ENCODE measurements at regions not wholly inside any gene's neighbourhood (a gene's known extent, or its start where the extent isn't known, plus 50 kb on each side); places are given as distances from the start of the nearest gene placed in this dataset.

- intact Hi-C loops (cut with micrococcal nuclease) = no loop called here
- DNase-seq = no peak
- CTCF ChIA-PET = no interaction called here
- H3K27me3 Mint-ChIP-seq (ENCODE audit: low read depth) = no peaks in the 10 kb centered on the region
- H3K9me3 Mint-ChIP-seq = no peaks in the 10 kb centered on the region
- H3K27ac Mint-ChIP-seq = no peak overlapping the region
- H3K36me3 Mint-ChIP-seq (ENCODE audit: low read depth) = no peaks in the 10 kb centered on the region
- H3K4me1 Mint-ChIP-seq (ENCODE audit: low read depth) = no peaks in the 10 kb centered on the region
- H3K4me3 Mint-ChIP-seq = no peak overlapping the region
Observed at GRCh38 chr21:16061194-16061593, 331.4 kb downstream of the USP25 start.

- H3K9me3 Mint-ChIP-seq = no peaks in the 10 kb centered on the region
- no peak overlapping the region for H3K27ac Mint-ChIP-seq
- H3K4me1 Mint-ChIP-seq (ENCODE audit: low read depth) = no peaks in the 10 kb centered on the region
- intact Hi-C loops (cut with micrococcal nuclease) = no loop called here
- no peaks in the 10 kb centered on the region for H3K36me3 Mint-ChIP-seq (ENCODE audit: low read depth)
- DNase-seq = no peak
- no peak overlapping the region for H3K4me3 Mint-ChIP-seq
- H3K27me3 Mint-ChIP-seq (ENCODE audit: low read depth) = peaks cover 2% of the 10 kb centered on the region
- CTCF ChIA-PET = interaction anchor here (0.7 kb wide), 1 partner anchor 76 kb away, joined by 3 read pairs; no protein-coding TSS in a partner anchor
Observed at GRCh38 chr21:16069178-16070112, 339.7 kb downstream of the USP25 start.

- H3K27ac Mint-ChIP-seq = no peak overlapping the region
- CTCF ChIA-PET = no interaction called here
- peaks cover 2% of the 10 kb centered on the region for H3K27me3 Mint-ChIP-seq (ENCODE audit: low read depth)
- no peaks in the 10 kb centered on the region for H3K36me3 Mint-ChIP-seq (ENCODE audit: low read depth)
- no peaks in the 10 kb centered on the region for H3K4me1 Mint-ChIP-seq (ENCODE audit: low read depth)
- H3K4me3 Mint-ChIP-seq = no peak overlapping the region
- no peaks in the 10 kb centered on the region for H3K9me3 Mint-ChIP-seq
- intact Hi-C loops (cut with micrococcal nuclease) = no loop called here
- no peak for DNase-seq
Observed at GRCh38 chr21:16070207-16070651, 340.4 kb downstream of the USP25 start.

- Mint-ChIP-seq H3K36me3 (ENCODE audit: low read depth) (no peaks in the 10 kb centered on the region), H3K4me3 (no peak overlapping the region), H3K27me3 (ENCODE audit: low read depth) (peaks cover 2% of the 10 kb centered on the region), H3K27ac (no peak overlapping the region), H3K4me1 (ENCODE audit: low read depth) (no peaks in the 10 kb centered on the region), H3K9me3 (no peaks in the 10 kb centered on the region)
- intact Hi-C loops (cut with micrococcal nuclease) = no loop called here
- CTCF ChIA-PET = no interaction called here
- DNase-seq = no peak
Observed at GRCh38 chr21:16071092-16071491, 341.3 kb downstream of the USP25 start.

GRCh38 chr21:16071761-16072160 is 342.0 kb downstream of the USP25 start:
- H3K9me3 Mint-ChIP-seq = no peaks in the 10 kb centered on the region
- peaks cover 2% of the 10 kb centered on the region for H3K27me3 Mint-ChIP-seq (ENCODE audit: low read depth)
- CTCF ChIA-PET = no interaction called here
- H3K4me3 Mint-ChIP-seq = no peak overlapping the region
- no peaks in the 10 kb centered on the region for H3K4me1 Mint-ChIP-seq (ENCODE audit: low read depth)
- no peak for DNase-seq
- H3K36me3 Mint-ChIP-seq (ENCODE audit: low read depth) = no peaks in the 10 kb centered on the region
- no peak overlapping the region for H3K27ac Mint-ChIP-seq
- intact Hi-C loops (cut with micrococcal nuclease) = no loop called here

GRCh38 chr21:16072221-16072620 is 342.4 kb downstream of the USP25 start:
- Mint-ChIP-seq H3K36me3 (ENCODE audit: low read depth) (no peaks in the 10 kb centered on the region), H3K4me3 (no peak overlapping the region), H3K4me1 (ENCODE audit: low read depth) (no peaks in the 10 kb centered on the region), H3K27ac (no peak overlapping the region), H3K27me3 (ENCODE audit: low read depth) (peaks cover 2% of the 10 kb centered on the region), H3K9me3 (no peaks in the 10 kb centered on the region)
- intact Hi-C loops (cut with micrococcal nuclease) = no loop called here
- DNase-seq = no peak
- CTCF ChIA-PET = interaction anchor here (1.0 kb wide), 1 partner anchor 10 kb away, joined by 5 read pairs; no protein-coding TSS in a partner anchor

GRCh38 chr21:16072737-16073136 is 343.0 kb downstream of the USP25 start:
- intact Hi-C loops (cut with micrococcal nuclease) = no loop called here
- no peaks in the 10 kb centered on the region for H3K36me3 Mint-ChIP-seq (ENCODE audit: low read depth)
- H3K4me1 Mint-ChIP-seq (ENCODE audit: low read depth) = no peaks in the 10 kb centered on the region
- no peak overlapping the region for H3K27ac Mint-ChIP-seq
- no peaks in the 10 kb centered on the region for H3K9me3 Mint-ChIP-seq
- CTCF ChIA-PET = interaction anchor here (1.0 kb wide), 1 partner anchor 10 kb away, joined by 5 read pairs; no protein-coding TSS in a partner anchor
- peaks cover 2% of the 10 kb centered on the region for H3K27me3 Mint-ChIP-seq (ENCODE audit: low read depth)
- no peak for DNase-seq
- no peak overlapping the region for H3K4me3 Mint-ChIP-seq

- Mint-ChIP-seq H3K27me3 (ENCODE audit: low read depth) (peaks cover 2% of the 10 kb centered on the region), H3K36me3 (ENCODE audit: low read depth) (no peaks in the 10 kb centered on the region), H3K4me3 (no peak overlapping the region), H3K9me3 (no peaks in the 10 kb centered on the region), H3K4me1 (ENCODE audit: low read depth) (no peaks in the 10 kb centered on the region), H3K27ac (no peak overlapping the region)
- intact Hi-C loops (cut with micrococcal nuclease) = no loop called here
- CTCF ChIA-PET = no interaction called here
- DNase-seq = no peak
Observed at GRCh38 chr21:16073586-16073985, 343.8 kb downstream of the USP25 start.

GRCh38 chr21:16074950-16075489 is 345.2 kb downstream of the USP25 start:
- DNase-seq = no peak
- no peaks in the 10 kb centered on the region for H3K9me3 Mint-ChIP-seq
- CTCF ChIA-PET = no interaction called here
- no peak overlapping the region for H3K27ac Mint-ChIP-seq
- no peaks in the 10 kb centered on the region for H3K27me3 Mint-ChIP-seq (ENCODE audit: low read depth)
- H3K36me3 Mint-ChIP-seq (ENCODE audit: low read depth) = no peaks in the 10 kb centered on the region
- H3K4me3 Mint-ChIP-seq = no peak overlapping the region
- intact Hi-C loops (cut with micrococcal nuclease) = no loop called here
- no peaks in the 10 kb centered on the region for H3K4me1 Mint-ChIP-seq (ENCODE audit: low read depth)

- CTCF ChIA-PET = no interaction called here
- no peaks in the 10 kb centered on the region for H3K36me3 Mint-ChIP-seq (ENCODE audit: low read depth)
- no peak overlapping the region for H3K4me3 Mint-ChIP-seq
- H3K9me3 Mint-ChIP-seq = no peaks in the 10 kb centered on the region
- DNase-seq = no peak
- H3K4me1 Mint-ChIP-seq (ENCODE audit: low read depth) = no peaks in the 10 kb centered on the region
- intact Hi-C loops (cut with micrococcal nuclease) = no loop called here
- H3K27me3 Mint-ChIP-seq (ENCODE audit: low read depth) = no peaks in the 10 kb centered on the region
- no peak overlapping the region for H3K27ac Mint-ChIP-seq
Observed at GRCh38 chr21:16075649-16076282, 346.0 kb downstream of the USP25 start.

- Mint-ChIP-seq H3K4me3 (no peak overlapping the region), H3K27ac (no peak overlapping the region), H3K36me3 (ENCODE audit: low read depth) (no peaks in the 10 kb centered on the region), H3K4me1 (ENCODE audit: low read depth) (no peaks in the 10 kb centered on the region), H3K9me3 (no peaks in the 10 kb centered on the region), H3K27me3 (ENCODE audit: low read depth) (no peaks in the 10 kb centered on the region)
- DNase-seq = no peak
- CTCF ChIA-PET = no interaction called here
- intact Hi-C loops (cut with micrococcal nuclease) = no loop called here
Observed at GRCh38 chr21:16076465-16076864, 346.7 kb downstream of the USP25 start.

GRCh38 chr21:16078382-16078781 is 348.6 kb downstream of the USP25 start:
- no peak for DNase-seq
- H3K27ac Mint-ChIP-seq = no peak overlapping the region
- H3K4me3 Mint-ChIP-seq = no peak overlapping the region
- no peaks in the 10 kb centered on the region for H3K4me1 Mint-ChIP-seq (ENCODE audit: low read depth)
- no peaks in the 10 kb centered on the region for H3K27me3 Mint-ChIP-seq (ENCODE audit: low read depth)
- H3K9me3 Mint-ChIP-seq = no peaks in the 10 kb centered on the region
- CTCF ChIA-PET = no interaction called here
- no peaks in the 10 kb centered on the region for H3K36me3 Mint-ChIP-seq (ENCODE audit: low read depth)
- intact Hi-C loops (cut with micrococcal nuclease) = no loop called here
